C4-2B (cell line): ENCODE measurements at regions not wholly inside any gene's neighbourhood (a gene's known extent, or its start where the extent isn't known, plus 50 kb on each side); places are given as distances from the start of the nearest gene placed in this dataset.

ENCODE experiments used
- ZFX ChIP-seq: fragments of 450-650 bp; IDR thresholded peaks from 2 replicates; pipeline ENCODE4 v1.6.1; 2017
- TF ChIP-seq, protein P1 (sequence below): fragments of 450-650 bp; conservative IDR thresholded peaks from 2 replicates; pipeline ENCODE4 v1.5.1; 2017; ENCODE audit warnings: mild to moderate bottlenecking

DNA sequence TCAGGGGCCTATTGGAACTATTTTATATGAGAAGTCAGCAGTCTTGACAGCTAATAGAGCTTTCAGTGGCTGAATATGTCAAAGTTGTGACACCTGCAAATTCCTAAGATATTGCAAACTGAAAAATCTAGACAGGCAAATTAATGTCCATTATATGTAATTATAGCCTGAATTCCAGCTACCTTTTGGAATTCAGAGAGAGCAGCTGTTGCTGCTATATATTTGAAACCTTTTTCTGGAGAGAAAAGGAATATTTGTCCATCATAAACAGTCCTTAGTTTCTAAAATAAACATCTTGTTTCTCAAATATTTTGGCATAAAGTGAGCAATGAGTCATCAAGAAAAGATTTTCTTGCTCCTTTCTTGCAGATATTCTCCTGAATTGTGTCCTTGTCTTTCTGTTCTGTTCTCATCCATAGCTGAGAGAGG is 408.9 kb upstream of the SEMA3D start:
- TF ChIP-seq, protein P1, sequence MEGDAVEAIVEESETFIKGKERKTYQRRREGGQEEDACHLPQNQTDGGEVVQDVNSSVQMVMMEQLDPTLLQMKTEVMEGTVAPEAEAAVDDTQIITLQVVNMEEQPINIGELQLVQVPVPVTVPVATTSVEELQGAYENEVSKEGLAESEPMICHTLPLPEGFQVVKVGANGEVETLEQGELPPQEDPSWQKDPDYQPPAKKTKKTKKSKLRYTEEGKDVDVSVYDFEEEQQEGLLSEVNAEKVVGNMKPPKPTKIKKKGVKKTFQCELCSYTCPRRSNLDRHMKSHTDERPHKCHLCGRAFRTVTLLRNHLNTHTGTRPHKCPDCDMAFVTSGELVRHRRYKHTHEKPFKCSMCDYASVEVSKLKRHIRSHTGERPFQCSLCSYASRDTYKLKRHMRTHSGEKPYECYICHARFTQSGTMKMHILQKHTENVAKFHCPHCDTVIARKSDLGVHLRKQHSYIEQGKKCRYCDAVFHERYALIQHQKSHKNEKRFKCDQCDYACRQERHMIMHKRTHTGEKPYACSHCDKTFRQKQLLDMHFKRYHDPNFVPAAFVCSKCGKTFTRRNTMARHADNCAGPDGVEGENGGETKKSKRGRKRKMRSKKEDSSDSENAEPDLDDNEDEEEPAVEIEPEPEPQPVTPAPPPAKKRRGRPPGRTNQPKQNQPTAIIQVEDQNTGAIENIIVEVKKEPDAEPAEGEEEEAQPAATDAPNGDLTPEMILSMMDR, result no peak
- TF ChIP-seq ZFX, result no peak
